Panc1 (cell line): ENCODE measurements at regions not wholly inside any gene's neighbourhood (a gene's known extent, or its start where the extent isn't known, plus 50 kb on each side); places are given as distances from the start of the nearest gene placed in this dataset.

Source experiments
- CTCF ChIP-seq: fragments of 450-650 bp; IDR thresholded peaks from 2 replicates; pipeline ENCODE4 v1.5.1; 2017; ENCODE audit warnings: mild to moderate bottlenecking
- POLR2AphosphoS5 ChIP-seq: IDR thresholded peaks from 2 replicates; pipeline ENCODE4 v1.6.1; 2012; ENCODE audit warnings: mild to moderate bottlenecking, low read depth, low read length, moderate library complexity
- REST ChIP-seq, 2 experiments: IDR thresholded peaks; 2 replicates each; pipeline ENCODE4 v1.6.1; 2011 to 2012; ENCODE audit warnings: low read depth in 2 of 2, control low read depth in 1 of 2, low read length in 1 of 2, mild to moderate bottlenecking in 1 of 2, moderate library complexity in 1 of 2; ENCODE audit not compliant: insufficient read depth in 1 of 2
- SIN3A ChIP-seq: IDR thresholded peaks from 2 replicates; pipeline ENCODE4 v1.6.1; 2012; ENCODE audit warnings: low read depth, mild to moderate bottlenecking, low read length, moderate library complexity, borderline replicate concordance; ENCODE audit not compliant: insufficient read depth
- TCF7L2 ChIP-seq: IDR thresholded peaks from 2 replicates; pipeline ENCODE4 v1.6.1; 2011; ENCODE audit warnings: mild to moderate bottlenecking, low read depth, low read length, inconsistent platforms

GRCh38 chr6:11387707-11388430 lies 149.7 kb upstream of the TMEM170B start:
- TF ChIP-seq CTCF: no peak
- TF ChIP-seq REST (IDR thresholded peaks at IDR 0.05; ENCODE audit: insufficient read depth in 1 of 2, low read depth in 2 of 2, low read length in 1 of 2): no peak
- no peak for TF ChIP-seq POLR2AphosphoS5
- TF ChIP-seq SIN3A: no peak
- TF ChIP-seq TCF7L2: no peak
